Skeletal muscle cell (primary cell): ENCODE measurements at regions not wholly inside any gene's neighbourhood (a gene's known extent, or its start where the extent isn't known, plus 50 kb on each side); places are given as distances from the start of the nearest gene placed in this dataset.

Source experiments
- DNase-seq: peaks from one replicate; pipeline ENCODE4 v3.0.0-alpha.2; 2010; ENCODE audit warnings: low read depth
- H3K4me3 ChIP-seq: 2 replicates; pipeline ENCODE4 v1.5.1; 2011; ENCODE audit warnings: low read depth, mild to moderate bottlenecking, control low read depth, low read length, moderate library complexity

DNA sequence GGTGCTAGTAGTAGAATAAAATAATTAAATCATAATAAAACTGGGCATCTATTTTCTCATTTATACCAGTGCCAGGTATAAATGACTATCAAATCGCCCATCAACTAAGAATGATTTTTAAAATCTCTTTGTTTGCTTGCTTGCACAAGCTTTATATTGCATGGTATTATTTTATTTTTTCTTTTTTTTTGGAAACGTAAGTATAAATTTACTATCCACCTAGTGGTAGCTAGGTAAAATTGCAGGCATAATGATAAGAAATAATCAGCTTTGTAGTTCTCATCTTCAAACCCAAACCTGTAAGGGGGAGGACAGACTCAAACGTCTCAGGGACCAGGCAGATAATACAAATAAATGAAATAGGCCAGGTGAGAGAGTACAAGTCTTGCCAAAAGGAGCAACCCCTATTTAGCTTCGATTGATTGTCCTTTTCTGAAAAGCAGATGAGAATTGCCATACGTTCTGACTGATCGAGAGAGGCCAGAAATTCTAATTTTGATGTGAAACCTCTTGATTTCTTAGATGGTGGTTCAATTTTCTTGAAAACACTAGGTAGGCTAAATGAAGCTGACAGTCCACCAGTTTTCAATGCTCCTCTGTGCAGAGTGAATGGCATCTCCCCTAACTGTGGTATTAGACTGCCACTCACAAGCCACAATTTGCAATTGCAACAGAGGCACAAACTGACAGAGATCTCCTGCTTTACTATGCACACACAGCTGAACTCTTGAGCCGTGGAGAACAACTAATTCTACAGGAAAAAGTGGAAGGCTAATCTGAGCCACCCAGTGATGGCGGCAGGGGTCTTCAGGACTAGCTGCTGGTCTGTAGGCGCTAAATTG, 189.3 kb downstream of the DACT1 start:
- no peak overlapping the region for H3K4me3 ChIP-seq
- DNase-seq: no peak

DNA sequence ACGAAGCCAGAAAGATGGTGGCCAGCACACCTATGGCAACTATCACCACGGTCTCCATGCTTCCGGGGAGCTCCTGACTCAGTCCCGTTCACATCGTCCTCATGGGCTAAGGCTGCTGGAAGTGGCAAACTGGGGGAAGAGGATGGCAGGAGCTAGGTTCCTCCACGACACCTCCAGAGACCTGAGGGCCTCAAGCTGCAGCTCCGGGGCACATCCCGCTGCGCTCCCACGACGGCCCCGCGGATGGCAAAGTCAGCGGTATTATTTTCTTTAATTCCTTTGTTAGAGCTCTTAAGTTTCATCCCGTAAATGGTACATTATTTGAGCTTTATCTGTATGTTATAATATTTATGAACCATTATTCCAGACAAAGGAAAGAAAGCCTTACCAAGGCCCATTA, 190.5 kb downstream of the DACT1 start:
- H3K4me3 ChIP-seq: no peak overlapping the region
- DNase-seq: no peak

GRCh38 chr14:58829594-58829993, 191.8 kb downstream of the DACT1 start:
- H3K4me3 ChIP-seq: no peak overlapping the region
- no peak for DNase-seq

GRCh38 chr14:58830121-58830520, 192.4 kb downstream of the DACT1 start:
- H3K4me3 ChIP-seq: no peak overlapping the region
- no peak for DNase-seq

- no peak for DNase-seq
- no peak overlapping the region for H3K4me3 ChIP-seq
These were observed 194.3 kb downstream of the DACT1 start for GRCh38 chr14:58832095-58832521.

DNA sequence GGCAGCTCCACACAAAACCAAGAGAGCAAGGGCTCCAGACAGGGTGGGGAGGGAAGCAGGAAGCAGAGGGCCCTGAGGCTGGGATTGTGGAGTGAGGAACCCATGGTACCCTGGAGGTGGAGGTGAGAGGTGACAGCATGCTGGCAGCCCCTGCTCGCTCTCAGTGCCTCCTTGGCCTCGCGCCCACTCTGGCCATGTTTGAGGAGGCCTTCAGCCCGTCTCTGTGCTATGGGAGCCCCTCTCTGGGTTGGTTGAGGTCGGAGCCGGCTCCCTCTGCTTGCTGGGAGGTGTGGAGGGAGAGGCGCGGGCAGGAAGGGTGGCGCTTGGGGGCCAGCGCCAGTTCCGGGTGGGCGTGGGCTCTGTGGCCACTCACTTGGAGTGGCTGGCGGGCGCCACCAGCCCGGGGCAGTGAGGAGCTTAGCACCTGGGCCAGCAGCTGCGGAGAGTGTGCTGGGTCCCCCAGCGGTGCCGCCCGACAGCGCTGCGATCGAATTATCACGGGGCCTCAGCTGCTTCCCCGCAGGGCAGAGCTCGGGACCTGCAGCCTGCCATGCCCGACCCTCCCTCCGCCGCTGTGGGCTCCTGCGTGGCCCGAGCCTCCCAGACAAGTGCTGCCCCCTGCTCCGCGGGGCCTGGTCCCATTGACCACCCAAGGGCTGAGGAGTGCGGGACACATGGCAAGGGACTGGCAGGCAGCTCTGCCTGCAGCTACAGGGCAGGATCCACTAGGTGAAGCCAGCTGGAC, 196.0 kb downstream of the DACT1 start:
- DNase-seq: no peak
- no peak overlapping the region for H3K4me3 ChIP-seq

- no peak overlapping the region for H3K4me3 ChIP-seq
- no peak for DNase-seq
These were observed 198.7 kb downstream of the DACT1 start for GRCh38 chr14:58836303-58836974.

DNA sequence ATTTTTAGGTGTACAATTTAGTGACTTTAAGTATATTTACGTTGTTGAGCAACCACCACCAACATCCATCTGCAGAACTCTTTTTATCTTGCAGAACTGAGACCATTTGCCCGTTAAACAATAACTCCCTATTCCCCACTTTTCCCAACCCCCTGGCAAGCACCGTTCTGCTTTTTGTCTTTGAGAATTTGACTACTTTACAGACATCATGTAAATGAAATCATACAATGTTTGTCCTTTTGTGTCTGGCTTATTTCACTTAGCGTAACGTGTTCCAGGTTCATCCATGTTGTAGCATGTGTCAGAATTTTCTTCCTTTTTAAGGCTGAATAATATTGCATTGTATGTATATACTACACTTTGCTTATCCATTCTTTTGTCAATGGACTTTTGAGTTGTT, 201.5 kb downstream of the DACT1 start:
- no peak for DNase-seq
- no peak overlapping the region for H3K4me3 ChIP-seq

GRCh38 chr14:58844544-58844943, 206.8 kb downstream of the DACT1 start:
- no peak overlapping the region for H3K4me3 ChIP-seq
- DNase-seq: no peak

- H3K4me3 ChIP-seq: no peak overlapping the region
- no peak for DNase-seq
These were observed 209.1 kb downstream of the DACT1 start for GRCh38 chr14:58846682-58847465.

- no peak for DNase-seq
- no peak overlapping the region for H3K4me3 ChIP-seq
These were observed 210.6 kb downstream of the DACT1 start for GRCh38 chr14:58848365-58848764.

- no peak overlapping the region for H3K4me3 ChIP-seq
- no peak for DNase-seq
These were observed 211.8 kb downstream of the DACT1 start for GRCh38 chr14:58849601-58850000.

GRCh38 chr14:58850011-58850410, 212.2 kb downstream of the DACT1 start:
- no peak for DNase-seq

DNA sequence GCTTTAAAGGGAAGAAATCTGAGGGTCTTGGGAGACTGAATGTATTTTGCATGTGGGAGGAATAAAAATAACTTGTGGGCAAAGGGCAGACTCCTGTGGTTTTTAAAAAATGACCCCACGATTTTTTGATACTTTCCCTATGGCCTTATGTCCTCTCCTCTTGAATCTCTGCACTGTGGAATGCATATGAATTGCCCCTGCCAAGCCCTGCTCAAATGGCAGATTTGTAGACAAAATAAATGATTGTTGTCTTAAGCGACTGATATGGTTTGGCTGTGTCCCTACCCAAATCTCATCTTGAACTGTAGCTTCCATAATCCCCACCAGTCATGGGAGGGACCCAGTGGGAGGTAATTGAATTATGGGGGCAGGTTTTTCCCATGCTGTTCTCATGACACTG, 223.8 kb downstream of the DACT1 start:
- no peak overlapping the region for H3K4me3 ChIP-seq
- no peak for DNase-seq

More at GRCh38 chr14:58850011-58850410, 212.2 kb downstream of the DACT1 start:
- H3K4me3 ChIP-seq: no peak overlapping the region

GRCh38 chr14:58862416-58863160, 224.8 kb downstream of the DACT1 start:
- H3K4me3 ChIP-seq: no peak overlapping the region
- no peak for DNase-seq

GRCh38 chr14:58863661-58864345, 226.0 kb downstream of the DACT1 start:
- DNase-seq: no peak
- H3K4me3 ChIP-seq: no peak overlapping the region

DNA sequence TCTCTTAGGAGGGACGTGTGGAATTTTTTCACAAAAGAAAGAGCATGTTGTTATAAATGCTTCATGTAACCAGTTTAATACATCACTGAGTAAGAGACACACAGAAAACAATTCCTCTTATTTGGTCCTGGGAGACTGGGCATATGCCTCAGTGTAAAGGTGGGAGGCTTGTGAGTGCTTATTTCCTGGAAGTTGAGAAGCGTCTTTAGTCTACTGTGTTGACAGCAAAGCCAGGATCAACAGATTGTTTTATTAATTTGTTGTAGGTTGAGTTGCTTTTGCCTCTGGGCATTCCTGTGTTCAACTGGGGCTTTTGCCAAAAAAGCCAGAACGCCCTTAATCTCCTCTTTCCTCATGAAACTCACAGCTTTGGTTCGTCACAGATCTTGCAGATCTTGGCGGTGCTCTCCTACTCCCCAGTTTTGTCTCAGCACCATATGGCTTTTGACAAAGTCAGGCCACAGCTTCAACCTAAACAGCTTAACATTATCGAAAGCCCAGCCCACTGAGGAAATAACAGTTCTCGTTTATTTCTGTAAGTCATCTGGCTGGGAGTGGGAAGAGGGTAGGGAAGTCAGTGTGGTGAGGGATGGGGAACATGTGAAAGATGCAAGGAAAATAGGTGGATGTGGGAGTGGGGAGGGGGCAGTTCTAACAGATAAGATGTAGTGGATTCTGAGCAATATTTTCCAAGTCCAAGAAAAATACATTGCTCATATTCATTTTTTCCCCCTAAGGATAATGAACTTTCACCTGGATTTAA, 227.2 kb downstream of the DACT1 start:
- H3K4me3 ChIP-seq: no peak overlapping the region
- DNase-seq: peak; percentile 65
